Peyer's patch (tissue), 4 donors: ENCODE measurements at regions not wholly inside any gene's neighbourhood (a gene's known extent, or its start where the extent isn't known, plus 50 kb on each side); places are given as distances from the start of the nearest gene placed in this dataset.

ENCODE experiments used
- POLR2A ChIP-seq, 2 donors: fragments of 450-650 bp; IDR thresholded peaks; one replicate each; pipeline ENCODE4 v1.5.1; 2017; ENCODE audit warnings: antibody characterized with exemption in 2 of 2, mild to moderate bottlenecking in 2 of 2, moderate library complexity in 2 of 2
- TF ChIP-seq, protein P1 (sequence below), 6 experiments: fragments of 450-650 bp in 4 of 6; fragments of 200-600 bp in 2 of 6; sonication (generic) in 1 of 6; IDR thresholded peaks; one replicate each; pipeline ENCODE4 v1.5.1; 2017 to 2019; ENCODE audit warnings: antibody characterized with exemption in 6 of 6, mild to moderate bottlenecking in 3 of 6, moderate library complexity in 1 of 6

- no peak for TF ChIP-seq POLR2A (IDR thresholded peaks at IDR 0.05)
- TF ChIP-seq, protein P1, sequence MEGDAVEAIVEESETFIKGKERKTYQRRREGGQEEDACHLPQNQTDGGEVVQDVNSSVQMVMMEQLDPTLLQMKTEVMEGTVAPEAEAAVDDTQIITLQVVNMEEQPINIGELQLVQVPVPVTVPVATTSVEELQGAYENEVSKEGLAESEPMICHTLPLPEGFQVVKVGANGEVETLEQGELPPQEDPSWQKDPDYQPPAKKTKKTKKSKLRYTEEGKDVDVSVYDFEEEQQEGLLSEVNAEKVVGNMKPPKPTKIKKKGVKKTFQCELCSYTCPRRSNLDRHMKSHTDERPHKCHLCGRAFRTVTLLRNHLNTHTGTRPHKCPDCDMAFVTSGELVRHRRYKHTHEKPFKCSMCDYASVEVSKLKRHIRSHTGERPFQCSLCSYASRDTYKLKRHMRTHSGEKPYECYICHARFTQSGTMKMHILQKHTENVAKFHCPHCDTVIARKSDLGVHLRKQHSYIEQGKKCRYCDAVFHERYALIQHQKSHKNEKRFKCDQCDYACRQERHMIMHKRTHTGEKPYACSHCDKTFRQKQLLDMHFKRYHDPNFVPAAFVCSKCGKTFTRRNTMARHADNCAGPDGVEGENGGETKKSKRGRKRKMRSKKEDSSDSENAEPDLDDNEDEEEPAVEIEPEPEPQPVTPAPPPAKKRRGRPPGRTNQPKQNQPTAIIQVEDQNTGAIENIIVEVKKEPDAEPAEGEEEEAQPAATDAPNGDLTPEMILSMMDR (IDR thresholded peaks at IDR 0.05), result no peak
These were observed 92.4 kb upstream of the TGM3 start for GRCh38 chr20:2203436-2203835.
